ENCODE measurements at regions not wholly inside any gene's neighbourhood (a gene's known extent, or its start where the extent isn't known, plus 50 kb on each side); places are given as distances from the start of the nearest gene placed in this dataset.

DNA sequence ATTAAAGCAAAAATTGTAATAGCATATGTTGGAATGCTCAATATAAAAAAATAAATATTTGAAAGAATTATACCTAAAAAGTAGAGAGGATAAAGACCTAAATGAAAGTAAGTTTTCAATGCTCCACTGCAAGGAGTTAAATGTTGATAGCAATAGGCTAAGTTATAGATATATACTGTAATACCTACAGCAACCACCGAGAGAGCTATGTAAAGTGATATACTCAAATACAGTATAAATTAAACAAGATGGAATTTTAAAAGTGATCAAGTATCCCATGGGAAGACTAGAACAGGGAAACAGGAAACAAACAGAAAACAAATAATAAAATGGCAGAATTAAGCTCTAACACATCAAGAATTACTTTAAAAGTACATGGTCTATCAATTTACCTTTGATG is 73.9 kb downstream of the CASP3 start:
- DNase-seq (ENCODE audit: low read depth) = no peak

DNA sequence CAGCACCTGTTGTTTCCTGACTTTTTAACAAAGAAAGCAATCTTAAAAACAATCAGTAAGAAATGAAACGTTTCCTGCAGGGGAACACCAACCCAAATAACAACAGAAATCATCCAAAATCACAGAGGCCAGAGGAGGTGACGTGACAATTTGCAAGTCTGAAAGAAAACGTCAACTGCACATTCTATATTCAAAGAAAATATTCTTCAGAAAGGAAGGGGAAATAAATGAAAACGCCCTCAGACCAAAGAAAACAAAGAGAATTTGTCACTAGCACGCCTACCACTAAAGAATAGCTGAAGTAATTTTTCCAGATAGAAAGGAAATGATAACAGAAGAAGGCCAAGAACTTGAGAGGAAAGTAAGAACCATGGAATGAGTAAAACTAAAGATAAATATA is 74.4 kb downstream of the CASP3 start:
- DNase-seq (ENCODE audit: low read depth) = no peak

DNA sequence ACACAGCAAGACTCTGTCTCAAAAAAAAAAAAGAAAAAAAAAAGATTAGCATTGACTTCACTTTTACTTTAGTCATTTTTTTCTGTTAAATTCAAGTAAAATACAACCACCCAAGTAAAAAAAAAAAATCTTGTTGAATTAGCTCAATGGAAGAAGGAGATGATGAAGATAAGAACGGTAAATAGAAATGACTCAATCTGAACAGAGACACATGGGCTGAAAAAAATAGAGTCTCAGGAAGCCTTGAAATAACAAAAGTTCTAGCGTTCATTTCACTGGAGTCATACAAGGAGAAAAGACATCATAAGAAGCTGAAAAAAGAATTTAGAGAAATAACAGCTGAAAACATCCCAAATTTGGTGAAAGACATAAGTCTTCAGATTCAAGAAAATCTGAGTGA is 75.5 kb downstream of the CASP3 start:
- DNase-seq (ENCODE audit: low read depth) = no peak

DNA sequence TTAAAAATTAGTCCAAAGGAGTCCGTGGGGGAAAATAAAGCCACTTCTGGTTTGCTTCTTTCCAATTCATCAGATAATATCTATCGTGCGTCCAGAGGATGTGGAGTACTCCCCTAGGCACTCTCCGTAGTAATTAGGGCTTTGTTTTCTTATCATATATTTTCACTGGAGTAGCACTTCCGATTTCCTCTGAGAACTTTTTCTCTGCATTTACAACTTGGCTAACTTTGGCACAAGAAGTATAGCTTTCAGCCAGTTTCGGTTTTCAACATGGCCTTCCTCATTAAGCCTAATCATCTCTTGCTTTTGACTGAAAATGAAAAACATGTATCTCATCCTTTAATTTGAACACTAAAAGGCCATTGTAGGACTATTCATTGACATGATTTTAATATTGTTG is 80.5 kb downstream of the CASP3 start:
- no peak for DNase-seq (ENCODE audit: low read depth)

DNA sequence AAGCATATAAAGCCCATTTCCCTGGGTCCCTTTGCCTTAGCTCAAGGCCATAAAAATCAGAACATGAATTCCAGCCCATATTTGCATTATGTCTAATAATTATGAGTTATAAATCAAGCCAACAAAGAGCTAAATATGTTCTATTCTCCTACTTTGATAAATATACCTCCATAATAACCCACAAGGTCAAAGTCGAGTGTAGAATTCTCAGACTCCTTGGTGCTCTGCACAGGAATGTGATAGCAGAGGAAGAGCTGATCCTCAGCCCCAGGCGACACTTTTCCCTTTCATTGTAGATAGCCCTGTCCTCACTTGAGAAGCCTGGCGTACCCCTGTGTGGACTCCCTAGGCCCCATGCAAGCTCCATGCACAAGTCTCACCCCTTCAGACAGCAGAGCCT is 85.6 kb downstream of the CASP3 start:
- DNase-seq (ENCODE audit: low read depth) = no peak

DNA sequence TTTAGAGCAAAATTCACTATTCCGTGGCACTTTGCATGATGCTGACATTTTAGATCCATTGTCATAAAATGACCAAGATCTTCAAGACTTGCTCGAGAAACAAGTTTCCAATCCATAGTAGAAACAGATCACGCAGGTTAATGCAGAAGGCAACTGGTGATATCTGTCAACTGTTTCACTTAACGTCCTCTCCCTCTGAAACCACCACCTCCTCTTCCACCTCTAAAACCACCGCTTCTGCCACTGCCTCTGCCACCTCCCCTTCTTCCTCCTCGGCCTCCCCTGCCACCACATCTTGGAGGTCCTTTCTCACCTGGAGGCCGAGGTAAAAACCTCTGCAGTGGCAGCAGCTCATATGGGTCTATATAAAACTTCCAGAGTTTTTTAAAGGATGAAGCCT is 84.6 kb upstream of the IRF2 start:
- DNase-seq (ENCODE audit: low read depth) = no peak

DNA sequence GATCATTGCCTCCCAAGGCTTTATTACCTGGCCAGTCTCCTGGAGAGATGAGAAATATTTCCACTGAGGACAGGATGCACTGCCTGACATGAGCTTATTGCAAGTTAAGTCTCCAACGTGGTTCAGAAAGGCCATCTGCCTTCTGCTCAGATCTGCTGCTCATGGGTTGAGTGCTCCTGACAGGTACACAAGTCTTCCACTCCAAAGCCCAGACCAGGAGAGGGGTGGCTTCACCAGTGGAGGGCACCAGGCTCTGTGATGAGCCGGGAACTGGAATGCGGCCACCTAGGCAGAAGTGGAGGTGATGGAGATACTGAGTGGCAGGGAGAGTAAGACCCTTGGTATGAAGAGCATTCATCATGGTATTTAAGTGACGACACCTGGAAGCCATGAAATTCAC is 79.5 kb upstream of the IRF2 start:
- DNase-seq (ENCODE audit: low read depth) = no peak

DNA sequence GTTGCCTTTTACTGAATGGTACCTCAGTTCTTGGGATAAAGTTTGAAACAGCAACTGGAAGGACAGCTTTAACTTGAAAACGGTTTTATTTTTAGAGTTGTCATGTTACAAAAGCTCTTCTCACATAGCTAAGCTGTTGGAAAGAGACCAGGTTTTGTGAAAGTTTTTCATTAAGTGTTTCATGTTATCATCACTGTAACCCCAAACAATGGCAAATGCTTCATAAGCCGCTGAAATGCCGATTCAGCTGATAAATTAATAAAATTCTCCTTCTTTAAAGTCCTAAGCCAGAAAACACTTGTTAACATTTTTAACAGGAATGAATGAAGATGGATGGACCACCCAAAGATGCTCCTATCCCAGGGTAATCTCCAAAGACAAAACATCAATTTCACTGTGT is 76.1 kb upstream of the IRF2 start:
- DNase-seq (ENCODE audit: low read depth) = no peak

DNA sequence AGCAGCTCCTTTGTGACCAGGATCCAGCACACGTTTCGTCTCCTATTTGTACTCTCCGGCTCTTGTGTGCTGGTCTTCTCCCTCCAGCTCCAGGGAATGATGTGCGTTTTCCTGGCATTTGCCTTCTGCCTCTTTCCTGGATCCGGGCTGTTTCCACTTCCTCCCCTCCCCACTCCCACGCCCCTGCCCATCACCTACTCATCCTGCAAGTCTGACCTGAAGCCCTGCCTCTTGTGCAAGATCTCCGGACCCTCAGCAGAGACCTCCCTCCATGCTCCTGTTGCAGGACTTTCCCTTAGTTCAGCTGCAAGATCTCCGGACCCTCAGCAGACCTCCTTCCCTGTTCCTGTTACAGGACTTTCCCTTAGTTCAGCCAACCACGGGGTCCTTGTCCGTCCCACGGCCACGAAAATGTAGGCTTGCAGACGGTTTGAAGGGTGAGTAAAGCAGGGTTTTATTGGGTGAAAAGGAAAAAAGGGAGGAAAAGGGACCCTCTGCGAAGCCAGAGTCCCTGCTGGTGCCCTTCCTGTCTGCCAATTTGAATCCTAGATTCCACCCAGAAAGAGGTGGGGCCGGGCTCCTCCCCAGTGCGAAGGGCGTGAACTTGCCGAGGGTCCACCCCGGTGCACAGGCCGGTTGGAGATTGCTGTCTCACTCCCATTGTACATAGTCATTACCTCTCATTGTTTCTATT is 74.4 kb upstream of the IRF2 start:
- no peak for DNase-seq (ENCODE audit: low read depth)

DNA sequence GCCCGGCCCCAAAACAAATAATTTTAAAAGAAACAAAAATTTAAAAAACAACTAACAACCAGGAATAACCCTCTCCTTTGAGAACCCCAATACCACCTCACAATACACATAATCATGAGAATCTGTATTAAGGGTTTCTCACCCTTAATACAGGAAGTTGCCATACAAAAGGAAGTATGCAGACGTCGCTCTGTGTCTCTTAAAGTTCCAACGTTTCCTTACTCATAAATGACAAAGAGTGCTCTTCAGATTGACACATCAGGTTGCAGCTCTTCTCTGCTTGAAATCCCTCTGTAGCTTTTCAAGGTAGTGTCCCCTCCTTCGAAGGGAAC is 73.9 kb upstream of the IRF2 start:
- no peak for DNase-seq (ENCODE audit: low read depth)

DNA sequence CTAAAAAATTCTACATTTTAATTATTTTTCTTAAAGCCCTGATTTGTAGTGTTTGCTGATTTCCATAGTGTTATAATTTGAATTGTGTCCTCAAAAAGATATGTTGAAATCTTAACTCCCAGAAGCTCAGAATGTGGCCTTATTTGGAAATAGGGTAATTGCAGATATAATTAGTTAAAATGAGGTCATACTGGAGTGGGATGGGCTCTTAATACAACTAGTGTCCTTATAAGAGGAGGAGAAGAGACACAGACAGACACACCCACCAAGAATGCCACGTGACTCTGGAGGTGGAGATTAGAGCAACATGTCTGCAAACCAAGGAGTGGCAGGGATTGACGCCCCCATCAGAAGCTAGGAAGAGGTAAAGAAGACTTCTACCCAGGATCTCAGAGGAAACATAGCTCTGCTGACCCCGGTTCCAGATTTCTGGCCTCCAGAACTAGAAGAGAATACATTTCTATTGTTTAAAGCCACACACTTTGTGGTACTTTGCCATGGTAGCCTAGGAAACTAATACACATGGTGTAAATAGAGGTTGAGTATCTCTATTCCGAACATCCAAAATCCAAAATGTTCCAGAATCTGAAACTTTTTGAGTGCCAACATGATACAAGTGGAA is 70.5 kb upstream of the IRF2 start:
- DNase-seq (ENCODE audit: low read depth) = no peak

DNA sequence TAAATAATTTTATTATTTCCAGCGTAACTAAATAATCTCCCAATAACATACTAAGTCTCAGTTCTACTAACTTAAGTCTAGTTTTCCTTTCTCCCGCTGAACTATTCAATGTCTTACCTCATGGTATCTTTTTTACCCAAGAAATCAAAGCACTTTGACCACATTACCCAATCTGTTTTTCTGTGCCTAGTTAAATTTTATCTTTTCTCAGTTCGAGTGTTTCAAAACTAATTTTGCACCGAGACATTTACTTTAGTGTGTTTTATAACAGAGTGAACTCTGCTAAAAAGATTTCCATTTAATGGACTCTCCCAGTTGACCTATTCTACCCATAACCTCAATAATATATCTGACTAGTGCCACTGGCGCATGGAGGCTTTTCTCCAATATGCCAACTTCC is 67.6 kb upstream of the IRF2 start:
- no peak for DNase-seq (ENCODE audit: low read depth)

DNA sequence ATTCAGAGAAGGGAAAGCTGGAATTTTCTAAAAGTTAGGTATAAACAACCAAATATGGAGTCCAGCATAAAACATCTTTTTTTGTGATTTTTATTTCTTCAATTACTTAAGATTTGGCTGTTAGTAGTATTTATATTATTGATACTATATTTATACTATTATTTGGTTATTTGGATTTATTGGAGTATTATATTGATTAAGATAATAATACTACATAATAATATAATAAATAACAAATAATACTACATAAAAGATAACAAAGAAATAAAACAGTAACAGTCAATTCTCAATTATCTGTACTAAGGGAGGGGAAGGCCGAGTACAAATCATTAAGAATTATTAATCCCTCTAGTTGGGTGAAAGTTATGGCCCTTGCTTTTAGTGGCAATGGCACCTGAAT is 66.0 kb upstream of the IRF2 start:
- no peak for DNase-seq (ENCODE audit: low read depth)

DNA sequence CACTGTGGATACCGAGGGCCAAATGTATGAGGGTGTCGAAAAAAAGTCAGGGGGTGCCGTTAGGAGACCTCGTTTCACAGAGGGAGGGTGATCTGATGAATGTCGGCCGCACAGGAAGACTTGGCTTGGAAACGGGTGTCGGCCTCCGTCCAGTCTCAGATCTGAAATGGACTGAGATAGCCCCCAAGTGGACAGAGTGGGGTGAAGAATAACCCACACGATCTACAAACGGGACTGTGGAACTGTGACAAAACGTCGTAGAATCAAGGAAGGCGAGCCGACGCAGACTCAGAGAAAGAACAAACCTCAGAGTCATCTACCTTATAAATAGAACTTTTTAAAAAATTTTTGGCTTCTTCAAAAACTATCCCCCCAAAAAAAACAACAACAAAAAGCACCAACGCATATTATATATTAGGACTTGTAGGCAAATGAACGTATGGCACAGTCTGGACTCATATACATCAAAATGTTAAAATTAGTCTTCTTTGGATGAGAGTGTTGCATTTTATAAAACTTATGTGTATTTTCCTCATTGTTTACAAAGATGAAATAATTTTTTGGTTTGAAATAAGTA is 63.8 kb upstream of the IRF2 start:
- peak; percentile 65 for DNase-seq (ENCODE audit: low read depth)

DNA sequence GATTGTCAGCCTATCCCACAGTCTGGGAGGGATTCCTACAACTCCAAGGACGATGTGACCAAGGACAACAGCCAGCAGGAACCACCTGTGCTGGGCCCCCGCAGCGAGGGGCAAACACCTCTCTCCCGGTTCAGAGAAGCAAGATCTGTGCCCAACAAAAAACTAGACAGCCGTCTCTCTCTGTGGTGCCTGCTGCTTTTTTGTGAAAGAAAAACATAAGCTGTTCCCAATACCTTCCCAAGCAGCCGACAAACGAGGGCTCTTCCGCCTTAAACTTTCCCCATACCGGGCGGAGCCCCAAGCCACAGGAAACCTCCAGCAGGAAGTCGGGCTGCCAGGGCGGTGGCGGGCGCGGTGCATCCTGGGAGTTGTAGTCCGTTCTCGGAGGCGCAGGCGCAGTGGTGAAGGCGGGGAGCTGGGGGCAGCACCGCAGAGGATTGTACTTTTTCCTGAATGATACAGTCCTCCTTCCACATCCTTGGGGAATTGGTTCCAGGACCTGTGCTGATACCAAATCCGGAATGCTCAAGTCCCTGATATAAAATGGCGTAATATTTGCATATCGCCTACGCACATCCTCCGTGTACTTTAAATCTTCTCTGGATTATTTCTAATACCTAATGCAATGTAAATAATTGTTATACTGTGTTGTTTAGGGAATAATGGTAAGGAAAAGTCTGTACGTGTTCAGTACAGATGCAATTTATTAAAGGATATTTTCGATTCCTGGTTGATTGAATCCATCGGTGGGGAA is 63.1 kb upstream of the IRF2 start:
- DNase-seq (ENCODE audit: low read depth) = peak; percentile 62

DNA sequence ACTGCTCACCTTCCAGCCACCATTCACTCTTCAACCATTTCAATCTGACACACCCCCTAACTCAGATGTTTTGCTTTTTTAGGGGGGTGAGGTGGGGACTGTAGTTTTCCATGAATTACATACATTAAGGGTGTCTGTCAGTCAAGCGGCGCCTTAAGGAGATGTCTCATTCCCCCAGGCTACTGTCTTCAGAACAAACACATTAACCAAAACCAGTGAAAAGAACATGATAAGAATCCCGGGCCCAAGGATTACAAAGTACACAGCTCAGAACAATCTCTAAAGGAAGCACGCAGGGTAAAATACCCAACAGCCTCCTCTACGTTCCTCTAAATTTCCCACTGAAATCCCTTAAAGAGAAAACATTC is 62.5 kb upstream of the IRF2 start:
- peak; percentile 3 for DNase-seq (ENCODE audit: low read depth)

DNA sequence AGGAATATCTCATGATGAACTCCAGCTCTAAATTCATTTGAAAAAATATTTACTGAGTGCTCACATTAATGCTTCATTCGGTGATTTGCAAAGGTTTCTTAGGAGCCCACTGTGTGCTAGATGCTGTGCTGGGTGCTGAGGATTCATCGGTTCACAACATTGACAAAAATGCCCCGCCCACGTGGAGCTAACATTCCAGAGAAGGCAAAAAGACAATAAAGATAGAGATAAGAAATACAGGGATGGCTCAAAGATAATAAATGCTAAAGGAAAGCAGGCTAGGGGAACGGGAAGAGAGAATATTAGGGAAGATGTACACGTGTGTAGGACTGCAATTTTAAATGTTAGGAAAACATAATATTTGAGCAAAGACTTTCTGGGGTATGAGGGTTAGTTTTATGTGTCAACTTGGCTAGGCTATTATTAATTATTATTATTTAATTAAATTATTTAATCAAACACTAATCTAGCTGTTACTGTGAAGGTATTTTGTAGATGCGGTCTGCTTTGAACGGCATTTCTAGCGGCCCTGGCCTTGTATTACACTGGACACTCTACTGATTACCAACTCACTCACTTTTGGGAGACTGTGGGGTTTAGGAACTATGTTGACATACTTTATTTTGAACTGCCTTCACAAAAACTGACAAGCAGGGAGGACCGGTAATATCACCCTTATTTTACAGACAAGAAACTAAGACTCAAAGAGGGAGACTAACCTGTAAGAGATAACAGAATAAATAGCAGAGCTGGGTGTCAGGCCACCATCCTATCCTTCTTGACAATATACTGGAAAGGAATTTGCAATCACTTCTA is 61.9 kb upstream of the IRF2 start:
- DNase-seq (ENCODE audit: low read depth) = no peak

DNA sequence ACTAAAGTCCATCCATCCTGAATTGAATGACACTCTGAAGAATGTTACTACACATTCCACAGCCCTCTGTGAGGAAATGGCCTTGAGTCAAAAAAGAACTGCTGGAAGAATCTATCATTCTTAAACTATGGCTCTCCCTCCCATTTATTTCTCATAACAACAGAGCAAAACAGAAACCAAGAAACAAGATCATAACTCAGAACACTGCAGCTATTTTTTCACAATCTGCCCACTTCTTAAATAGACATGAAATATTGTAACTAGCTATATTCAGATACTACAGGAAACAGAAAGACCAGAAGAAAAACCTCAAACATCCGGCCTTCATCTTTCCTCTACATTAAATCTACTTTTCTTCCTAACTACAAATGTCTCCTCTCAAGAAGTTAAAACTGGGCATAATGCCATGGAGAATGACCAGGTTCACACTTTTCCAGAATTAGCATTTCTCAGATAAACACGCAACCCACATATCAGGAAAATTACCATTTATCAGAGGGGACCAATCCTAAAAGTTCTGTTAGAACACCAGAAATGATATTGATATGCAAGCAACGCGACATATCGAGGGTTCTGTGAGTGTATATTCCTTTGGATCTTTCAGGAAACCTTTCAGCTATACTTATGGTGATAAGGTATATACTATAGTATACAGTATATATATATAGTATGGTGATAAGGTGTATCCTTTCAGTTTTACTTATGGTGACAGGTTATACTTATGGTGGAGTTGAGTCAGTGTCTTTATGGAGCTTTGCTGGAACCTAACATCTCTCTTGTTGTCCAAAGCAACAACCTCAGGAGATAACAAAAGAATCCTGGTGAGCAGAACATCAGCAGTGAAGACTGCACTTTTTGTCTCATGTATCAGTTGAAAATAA is 60.4 kb upstream of the IRF2 start:
- DNase-seq (ENCODE audit: low read depth) = peak; percentile 88

DNA sequence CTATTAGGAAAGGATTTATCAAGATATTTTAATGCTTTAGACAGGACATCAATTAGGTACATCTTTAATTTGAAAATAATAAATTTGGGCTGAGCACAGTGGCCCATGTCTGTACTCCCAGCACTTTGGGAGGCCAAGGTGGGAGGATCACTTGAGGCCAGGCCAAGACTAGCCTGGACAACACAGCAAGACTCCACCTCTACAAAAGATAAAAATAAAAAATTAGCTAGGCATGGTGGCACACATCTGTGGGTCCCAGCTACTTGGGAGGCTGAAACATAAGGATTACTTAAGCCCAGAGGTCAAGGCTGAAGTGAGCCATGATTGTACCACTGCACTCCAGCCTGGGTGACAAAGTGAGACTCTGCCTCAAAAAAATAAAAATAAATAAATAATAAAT is 59.6 kb upstream of the IRF2 start:
- DNase-seq (ENCODE audit: low read depth) = no peak

DNA sequence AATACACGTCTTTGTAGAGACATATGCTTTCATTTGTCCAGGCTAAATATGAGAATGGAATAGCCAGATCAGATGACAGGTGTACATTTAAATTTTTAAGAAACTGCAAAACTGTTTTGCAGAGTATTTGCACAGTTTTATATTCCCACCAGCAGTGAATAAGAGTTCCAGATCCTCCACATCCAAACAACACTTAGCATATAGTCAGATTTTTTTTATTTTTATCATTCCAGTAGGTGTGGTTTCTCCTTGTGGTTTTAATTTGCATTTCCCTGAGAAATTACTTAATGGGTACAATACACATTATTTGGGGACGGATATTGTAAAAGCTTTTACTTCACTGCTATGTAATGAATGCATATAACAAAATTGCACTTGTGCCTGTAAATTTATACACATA is 56.7 kb upstream of the IRF2 start:
- no peak for DNase-seq (ENCODE audit: low read depth)

DNA sequence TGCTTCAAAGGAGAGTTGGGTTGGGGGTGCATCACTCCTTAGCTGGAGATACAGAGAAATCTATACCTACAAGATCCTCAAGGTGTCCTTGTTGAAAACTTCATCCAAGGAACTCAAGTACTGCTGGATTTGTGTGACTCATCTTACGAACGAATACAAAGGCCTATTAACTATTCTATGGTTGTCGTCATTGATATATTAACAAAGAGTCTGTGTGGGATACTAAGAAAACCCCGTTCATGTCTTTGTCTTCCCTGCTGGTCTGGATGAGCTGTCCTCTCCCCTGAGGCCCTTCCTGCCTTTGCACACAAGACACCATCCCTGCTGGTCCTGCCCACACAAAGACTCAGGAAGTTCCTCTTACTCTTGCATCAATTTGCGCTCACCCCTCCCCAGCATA is 54.9 kb upstream of the IRF2 start:
- no peak for DNase-seq (ENCODE audit: low read depth)

DNA sequence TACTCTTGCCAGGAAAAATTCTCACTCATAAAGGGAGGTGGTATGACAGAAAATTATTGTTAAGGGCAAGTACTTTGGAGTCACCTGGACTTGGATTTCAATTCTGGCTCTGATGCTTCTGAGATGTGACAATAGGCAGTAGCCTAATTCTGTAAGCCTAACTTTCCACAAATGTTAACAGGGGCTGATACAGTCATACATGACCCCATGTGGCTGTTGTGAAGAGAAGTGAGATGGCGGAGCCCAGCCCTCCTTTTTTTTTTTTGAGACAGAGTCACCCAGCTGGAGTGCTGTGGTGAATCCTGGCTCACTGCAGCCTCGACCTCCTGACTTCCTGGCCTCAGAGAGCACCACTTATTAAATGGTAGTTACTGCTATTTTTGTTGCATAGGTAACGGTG is 54.4 kb upstream of the IRF2 start:
- DNase-seq (ENCODE audit: low read depth) = no peak

Data from GM04503 (cell line).